GM21515 (cell line): ENCODE measurements at regions not wholly inside any gene's neighbourhood (a gene's known extent, or its start where the extent isn't known, plus 50 kb on each side); places are given as distances from the start of the nearest gene placed in this dataset.

Source experiments
- ATAC-seq: cut with Tn5 transposase; IDR thresholded peaks from one replicate; pipeline ENCODE4 v1.9.1; 2021; ENCODE audit not compliant: unreplicated experiment

GRCh38 chr5:96074870-96075269, 113.2 kb upstream of the ELL2 start:
- ATAC-seq: no peak

GRCh38 chr5:96074460-96074859, 112.8 kb upstream of the ELL2 start:
- no peak for ATAC-seq

GRCh38 chr5:96072791-96073165, 111.1 kb upstream of the ELL2 start:
- ATAC-seq: no peak

- ATAC-seq: no peak
Observed at GRCh38 chr5:96072138-96072790, 110.6 kb upstream of the ELL2 start.

GRCh38 chr5:96070622-96071225, 109.1 kb upstream of the ELL2 start:
- no peak for ATAC-seq

GRCh38 chr5:96067894-96068614, 106.4 kb upstream of the ELL2 start:
- no peak for ATAC-seq

- ATAC-seq: no peak
Observed at GRCh38 chr5:96067251-96067650, 105.6 kb upstream of the ELL2 start.

GRCh38 chr5:96066386-96066719, 104.7 kb upstream of the ELL2 start:
- no peak for ATAC-seq

- ATAC-seq: no peak
Observed at GRCh38 chr5:96065685-96066385, 104.2 kb upstream of the ELL2 start.

GRCh38 chr5:96064877-96065276, 103.2 kb upstream of the ELL2 start:
- no peak for ATAC-seq

GRCh38 chr5:96062836-96063235, 101.2 kb upstream of the ELL2 start:
- ATAC-seq: no peak

- no peak for ATAC-seq
Observed at GRCh38 chr5:96058084-96058483, 96.4 kb upstream of the ELL2 start.

GRCh38 chr5:96054311-96055030, 92.8 kb upstream of the ELL2 start:
- no peak for ATAC-seq

GRCh38 chr5:96053063-96053735, 91.5 kb upstream of the ELL2 start:
- no peak for ATAC-seq

GRCh38 chr5:96052374-96052773, 90.7 kb upstream of the ELL2 start:
- ATAC-seq: no peak

- ATAC-seq: no peak
Observed at GRCh38 chr5:96051401-96051830, 89.8 kb upstream of the ELL2 start.

GRCh38 chr5:96050273-96050880, 88.7 kb upstream of the ELL2 start:
- no peak for ATAC-seq

GRCh38 chr5:96049398-96050272, 88.0 kb upstream of the ELL2 start:
- ATAC-seq: no peak

GRCh38 chr5:96048763-96049162, 87.1 kb upstream of the ELL2 start:
- ATAC-seq: no peak
